HPDE6-E6E7 (cell line): ENCODE measurements at regions not wholly inside any gene's neighbourhood (a gene's known extent, or its start where the extent isn't known, plus 50 kb on each side); places are given as distances from the start of the nearest gene placed in this dataset.
A peak's percentile ranks its signal among the peaks of the same experiment; 100 is the strongest.

ENCODE experiments used
- DNase-seq: peaks from one replicate; pipeline ENCODE4 v3.0.0; 2011; ENCODE audit warnings: missing footprints; ENCODE audit errors: extremely low spot score

GRCh38 chr12:103181366-103182152, 224.1 kb downstream of the ASCL1 start:
- no peak for DNase-seq

- no peak for DNase-seq
Observed at GRCh38 chr12:103182299-103182698, 224.8 kb downstream of the ASCL1 start.

DNA sequence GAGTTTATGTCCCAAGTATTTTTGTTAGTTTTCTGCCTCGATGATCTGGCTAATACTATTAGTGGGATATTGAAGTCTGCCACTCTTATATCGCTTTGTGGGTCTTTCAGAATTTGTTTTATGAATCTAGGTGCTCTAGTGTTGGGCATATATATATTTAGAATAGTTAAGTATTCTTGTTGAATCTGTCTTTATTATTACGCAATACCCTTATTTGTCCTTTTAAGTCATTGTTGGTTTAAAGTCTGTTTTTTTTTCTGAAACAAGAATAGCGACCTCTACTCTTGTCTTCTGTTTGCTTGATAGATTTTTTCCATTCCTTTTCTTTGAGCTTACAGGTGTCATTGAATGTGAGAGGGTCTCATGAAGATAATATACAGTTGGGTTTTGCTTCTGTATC, 239.0 kb downstream of the ASCL1 start:
- no peak for DNase-seq

DNA sequence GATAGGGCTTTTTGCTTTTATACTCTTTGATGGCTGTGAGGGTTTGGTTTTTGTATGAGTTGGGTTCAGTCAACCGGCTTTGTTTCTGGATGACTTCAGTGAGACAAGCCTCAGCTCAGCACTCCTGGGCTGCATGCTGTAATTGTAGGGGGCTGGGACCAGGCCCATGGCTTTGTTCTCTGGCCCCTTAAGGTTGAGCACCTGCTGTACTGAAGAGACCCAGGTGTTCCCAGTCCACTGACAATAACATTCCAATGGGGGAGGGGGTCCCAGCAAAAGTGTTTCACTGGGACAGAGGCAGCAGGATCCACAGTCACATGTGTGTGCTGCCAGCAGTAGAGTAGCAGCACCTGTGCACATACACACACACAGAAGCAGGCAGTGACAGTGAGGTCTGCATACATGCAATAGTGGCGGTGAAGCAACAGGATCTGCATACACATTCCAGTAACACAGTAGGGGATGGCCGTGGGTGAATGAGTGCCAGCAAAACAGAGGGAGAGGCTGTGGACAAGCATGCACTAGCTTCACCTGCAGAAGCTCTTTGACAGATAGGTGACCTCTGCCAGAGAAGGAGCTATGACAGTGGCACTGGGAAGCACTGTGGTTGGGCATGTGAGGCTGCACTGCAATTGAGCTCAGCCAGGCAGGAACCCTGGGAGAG, 240.4 kb downstream of the ASCL1 start:
- no peak for DNase-seq

GRCh38 chr12:103198499-103198898, 241.0 kb downstream of the ASCL1 start:
- DNase-seq, result no peak

GRCh38 chr12:103205906-103206305, 248.4 kb downstream of the ASCL1 start:
- no peak for DNase-seq

DNA sequence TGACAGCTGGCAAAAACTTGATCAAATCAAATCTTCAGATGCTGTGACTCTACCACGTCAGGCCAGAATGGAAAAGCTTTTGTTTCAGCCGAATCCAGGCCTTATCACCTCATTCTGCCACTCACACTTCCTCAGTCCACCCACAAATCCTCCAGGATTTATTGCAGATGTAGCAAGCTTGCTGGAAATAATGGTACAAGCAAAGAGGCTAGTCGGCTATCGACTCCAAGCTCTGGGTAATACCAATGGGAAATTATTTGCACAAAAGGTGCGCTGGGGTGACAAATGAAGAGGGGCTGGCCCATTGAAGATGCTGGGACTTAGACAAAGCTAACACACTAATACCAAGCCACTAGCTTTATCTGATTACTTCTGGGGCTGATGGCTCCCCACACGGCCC, 250.5 kb downstream of the ASCL1 start:
- no peak for DNase-seq

GRCh38 chr12:103241184-103241583, 254.6 kb downstream of the C12orf42 start:
- DNase-seq, result no peak

DNA sequence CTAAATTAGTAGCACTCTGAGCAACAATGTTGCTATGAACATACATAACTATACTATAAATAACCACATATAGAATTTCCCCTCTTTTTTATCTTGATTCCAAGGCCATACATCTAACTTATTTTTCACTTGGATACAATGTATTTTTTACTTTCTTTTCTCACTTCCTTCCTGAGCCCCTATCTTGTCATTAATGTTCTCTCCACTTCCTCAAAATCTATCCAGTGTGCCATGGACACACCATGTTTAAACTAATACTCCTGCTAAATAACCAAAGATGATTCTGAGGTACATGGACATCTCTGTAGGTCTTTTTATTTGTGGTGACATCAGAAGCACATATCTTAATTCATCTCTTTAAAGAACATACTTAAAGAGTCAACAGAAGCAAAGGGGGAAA, 251.2 kb downstream of the C12orf42 start:
- DNase-seq, result no peak

- peak; percentile 26 for DNase-seq
Observed at GRCh38 chr12:103247531-103247930, 248.2 kb downstream of the C12orf42 start.

DNA sequence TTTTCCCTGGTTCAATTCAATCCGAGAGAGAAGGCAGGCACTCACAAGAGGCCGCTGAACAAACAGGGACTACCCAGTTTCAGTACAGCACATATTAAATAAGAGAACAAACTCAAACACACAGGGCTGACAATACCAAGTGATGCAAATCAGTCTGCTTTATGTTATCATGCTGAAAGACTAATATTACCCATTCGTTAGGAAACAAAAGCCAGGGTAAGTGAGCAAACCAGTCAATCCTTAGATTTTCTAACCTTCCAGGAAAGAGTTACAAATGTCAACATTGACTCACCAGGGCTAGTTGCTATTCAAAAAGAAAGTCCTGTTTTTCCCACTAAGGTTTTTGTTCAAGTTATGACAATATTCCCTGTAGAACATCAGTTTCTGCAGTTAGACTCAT, 246.2 kb downstream of the C12orf42 start:
- DNase-seq, result peak; percentile 40

DNA sequence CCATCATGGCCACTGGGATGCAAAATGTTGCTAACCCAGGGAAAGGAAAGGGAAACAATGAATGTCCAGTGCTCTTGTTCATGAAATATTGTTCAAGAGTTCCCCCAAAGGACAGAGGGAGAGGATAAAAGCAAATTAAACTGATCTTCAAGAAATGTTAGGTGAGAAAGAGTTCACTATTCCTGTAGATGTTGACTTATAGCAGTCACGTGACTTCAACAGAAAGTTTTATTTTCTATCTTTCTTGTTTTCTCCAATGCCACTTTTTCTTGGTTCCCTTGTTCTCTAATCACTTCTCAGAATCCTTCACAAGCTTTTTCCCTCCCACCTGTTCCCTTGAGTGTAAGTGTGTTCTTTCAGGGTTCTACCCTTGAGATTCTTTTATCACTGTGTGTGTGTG, 245.3 kb downstream of the C12orf42 start:
- no peak for DNase-seq
